ENCODE measurements at regions not wholly inside any gene's neighbourhood (a gene's known extent, or its start where the extent isn't known, plus 50 kb on each side); places are given as distances from the start of the nearest gene placed in this dataset.

GRCh38 chr12:59027199-59027598 lies 106.9 kb upstream of the LRIG3 start:
- Histone ChIP-seq H2AFZ (no peak overlapping the region), H4K20me1 (ENCODE audit: insufficient read depth) (no peaks in the 10 kb centered on the region), H3K4me1 (replicated peaks; ENCODE audit: insufficient read depth) (peaks cover 16% of the 10 kb centered on the region), H3K9me2 (ENCODE audit: insufficient read depth) (no peaks in the 10 kb centered on the region), H3K9me3 (ENCODE audit: insufficient read depth, low read depth) (0 out of 2 replicates have a peak, but pooled peaks cover 5% of the 10 kb centered on the region), H3K27me3 (ENCODE audit: insufficient read depth, low read depth) (no peaks in the 10 kb centered on the region), H3F3A (ENCODE audit: insufficient read depth, low read depth) (no peaks in the 10 kb centered on the region; the same call in 1 of the 2 replicates), H3K79me2 (ENCODE audit: low read depth) (no peaks in the 10 kb centered on the region), H3K4me3 (no peak overlapping the region), H3K36me3 (ENCODE audit: low read depth) (no peaks in the 10 kb centered on the region), H3K4me2 (peak overlapping the region; percentile 28), H3K27ac (no peak overlapping the region)
- no peak for TF ChIP-seq EZH2 (IDR thresholded peaks at IDR 0.05; ENCODE audit: low read depth)
- TF ChIP-seq CTCF (conservative IDR thresholded peaks at IDR 0.05): no peak
- POLR2A ChIA-PET (ENCODE audit: unreplicated experiment): no interaction called here
- peak in 1 of 2 experiments; percentile 76 for DNase-seq
- BruUV-seq (replicated peaks): no TSS peak
- intact Hi-C loops (cut with micrococcal nuclease; ENCODE audit: unreplicated experiment): no loop called here
- CTCF ChIA-PET: no interaction called here

GRCh38 chr12:59023861-59024424 lies 103.6 kb upstream of the LRIG3 start:
- H3K4me1 ChIP-seq (replicated peaks; ENCODE audit: insufficient read depth): peaks cover 8% of the 10 kb centered on the region
- no peaks in the 10 kb centered on the region for H4K20me1 ChIP-seq (ENCODE audit: insufficient read depth)
- H3K79me2 ChIP-seq (ENCODE audit: low read depth): no peaks in the 10 kb centered on the region
- H3K36me3 ChIP-seq (ENCODE audit: low read depth): no peaks in the 10 kb centered on the region
- BruUV-seq (replicated peaks): no TSS peak
- H3F3A ChIP-seq (ENCODE audit: insufficient read depth, low read depth): no peaks in the 10 kb centered on the region; the same call in 1 of the 2 replicates
- no peaks in the 10 kb centered on the region for H3K9me3 ChIP-seq (ENCODE audit: insufficient read depth, low read depth)
- no peak overlapping the region for H3K27ac ChIP-seq
- intact Hi-C loops (cut with micrococcal nuclease; ENCODE audit: unreplicated experiment): no loop called here
- DNase-seq: no peak
- no peak overlapping the region for H3K4me2 ChIP-seq
- POLR2A ChIA-PET (ENCODE audit: unreplicated experiment): no interaction called here
- H2AFZ ChIP-seq: no peak overlapping the region
- H3K9me2 ChIP-seq (ENCODE audit: insufficient read depth): no peaks in the 10 kb centered on the region
- H3K4me3 ChIP-seq: no peak overlapping the region
- no peaks in the 10 kb centered on the region for H3K27me3 ChIP-seq (ENCODE audit: insufficient read depth, low read depth)
- TF ChIP-seq CTCF (conservative IDR thresholded peaks at IDR 0.05) (no peak), EZH2 (IDR thresholded peaks at IDR 0.05; ENCODE audit: low read depth) (no peak)
- CTCF ChIA-PET: no interaction called here

- no TSS peak for BruUV-seq (replicated peaks)
- no peaks in the 10 kb centered on the region for H3K9me2 ChIP-seq (ENCODE audit: insufficient read depth)
Observed at GRCh38 chr12:59020073-59020946, 100.0 kb upstream of the LRIG3 start.

More at GRCh38 chr12:59020073-59020946, 100.0 kb upstream of the LRIG3 start:
- Histone ChIP-seq H3K27me3 (ENCODE audit: insufficient read depth, low read depth) (no peaks in the 10 kb centered on the region), H4K20me1 (ENCODE audit: insufficient read depth) (no peaks in the 10 kb centered on the region), H3K4me1 (replicated peaks; ENCODE audit: insufficient read depth) (no peaks in the 10 kb centered on the region), H3F3A (ENCODE audit: insufficient read depth, low read depth) (no peaks in the 10 kb centered on the region), H3K36me3 (ENCODE audit: low read depth) (no peaks in the 10 kb centered on the region), H3K4me2 (no peak overlapping the region), H3K27ac (no peak overlapping the region), H2AFZ (no peak overlapping the region), H3K4me3 (no peak overlapping the region), H3K79me2 (ENCODE audit: low read depth) (no peaks in the 10 kb centered on the region), H3K9me3 (ENCODE audit: insufficient read depth, low read depth) (no peaks in the 10 kb centered on the region)
- intact Hi-C loops (cut with micrococcal nuclease; ENCODE audit: unreplicated experiment): no loop called here
- CTCF ChIA-PET: no interaction called here
- POLR2A ChIA-PET (ENCODE audit: unreplicated experiment): interaction anchor here (0.7 kb wide), 1 partner anchor 101 kb away, joined by 4 read pairs; no protein-coding TSS in a partner anchor
- no peak for DNase-seq
- TF ChIP-seq EZH2 (IDR thresholded peaks at IDR 0.05; ENCODE audit: low read depth): no peak
- TF ChIP-seq CTCF (conservative IDR thresholded peaks at IDR 0.05): no peak
